Memory B cell (primary cell): ENCODE measurements at regions not wholly inside any gene's neighbourhood (a gene's known extent, or its start where the extent isn't known, plus 50 kb on each side); places are given as distances from the start of the nearest gene placed in this dataset.

Experiments
- ATAC-seq: fragments of 150-1000 bp; cut with Tn5 transposase; 2 replicates; pipeline ENCODE4 v1.10.0; 2021; ENCODE audit warnings: low read depth, mild to moderate bottlenecking, moderate library complexity
- DNase-seq, 2 donors: peaks; one replicate each; pipeline ENCODE4 v3.0.0; 2022; ENCODE audit warnings: low spot score in 2 of 2
- H3K27ac Mint-ChIP-seq: one replicate; pipeline ENCODE4 v1.8.0; 2022; ENCODE audit warnings: mild to moderate bottlenecking, moderate library complexity, mixed read lengths
- H3K27me3 Mint-ChIP-seq: one replicate; pipeline ENCODE4 v1.8.0; 2022; ENCODE audit warnings: mixed read lengths
- H3K36me3 Mint-ChIP-seq: one replicate; pipeline ENCODE4 v1.8.0; 2022; ENCODE audit warnings: mild to moderate bottlenecking, mixed read lengths
- H3K4me1 Mint-ChIP-seq: one replicate; pipeline ENCODE4 v1.8.0; 2022; ENCODE audit warnings: mixed read lengths
- H3K4me3 Mint-ChIP-seq: one replicate; pipeline ENCODE4 v1.8.0; 2022; ENCODE audit warnings: mild to moderate bottlenecking, moderate library complexity, mixed read lengths
- H3K9me3 Mint-ChIP-seq: one replicate; pipeline ENCODE4 v1.8.0; 2022; ENCODE audit warnings: mixed read lengths

GRCh38 chr5:10863763-10864383 lies 102.8 kb upstream of the DAP start:
- Mint-ChIP-seq H3K9me3 (no peaks in the 10 kb centered on the region), H3K36me3 (no peaks in the 10 kb centered on the region), H3K4me1 (peaks cover 9% of the 10 kb centered on the region), H3K4me3 (no peak overlapping the region), H3K27me3 (peaks cover 2% of the 10 kb centered on the region), H3K27ac (no peak overlapping the region)
- DNase-seq (peak; percentile 37 to 38), ATAC-seq (peak; percentile 70)

GRCh38 chr5:10862085-10862484 lies 101.1 kb upstream of the DAP start:
- Mint-ChIP-seq H3K27me3 (peaks cover 10% of the 10 kb centered on the region), H3K36me3 (no peaks in the 10 kb centered on the region), H3K4me1 (peaks cover 16% of the 10 kb centered on the region), H3K9me3 (no peaks in the 10 kb centered on the region), H3K4me3 (no peak overlapping the region), H3K27ac (no peak overlapping the region)
- no peak for ATAC-seq
- DNase-seq = no peak

GRCh38 chr5:10861423-10861790 lies 100.4 kb upstream of the DAP start:
- Mint-ChIP-seq H3K9me3 (no peaks in the 10 kb centered on the region), H3K27me3 (peaks cover 10% of the 10 kb centered on the region), H3K27ac (no peak overlapping the region), H3K36me3 (no peaks in the 10 kb centered on the region), H3K4me3 (no peak overlapping the region), H3K4me1 (peaks cover 20% of the 10 kb centered on the region)
- ATAC-seq (no peak), DNase-seq (no peak)

- ATAC-seq (no peak), DNase-seq (no peak)
- H3K27me3 Mint-ChIP-seq = peaks cover 10% of the 10 kb centered on the region
- no peaks in the 10 kb centered on the region for H3K9me3 Mint-ChIP-seq
- no peaks in the 10 kb centered on the region for H3K36me3 Mint-ChIP-seq
- no peak overlapping the region for H3K27ac Mint-ChIP-seq
- no peak overlapping the region for H3K4me3 Mint-ChIP-seq
- H3K4me1 Mint-ChIP-seq = peaks cover 20% of the 10 kb centered on the region
Observed at GRCh38 chr5:10860645-10861422, 99.8 kb upstream of the DAP start.

GRCh38 chr5:10860196-10860543 lies 99.1 kb upstream of the DAP start:
- no peaks in the 10 kb centered on the region for H3K36me3 Mint-ChIP-seq
- no peak overlapping the region for H3K27ac Mint-ChIP-seq
- peaks cover 20% of the 10 kb centered on the region for H3K4me1 Mint-ChIP-seq
- ATAC-seq (no peak), DNase-seq (no peak)
- H3K4me3 Mint-ChIP-seq = no peak overlapping the region
- H3K9me3 Mint-ChIP-seq = no peaks in the 10 kb centered on the region
- peaks cover 10% of the 10 kb centered on the region for H3K27me3 Mint-ChIP-seq

GRCh38 chr5:10859393-10860195 lies 98.6 kb upstream of the DAP start:
- ATAC-seq = no peak
- Mint-ChIP-seq H3K9me3 (no peaks in the 10 kb centered on the region), H3K4me3 (no peak overlapping the region), H3K4me1 (peaks cover 20% of the 10 kb centered on the region), H3K27me3 (peaks cover 10% of the 10 kb centered on the region), H3K27ac (no peak overlapping the region), H3K36me3 (no peaks in the 10 kb centered on the region)
- DNase-seq = no peak

GRCh38 chr5:10858945-10859344 lies 97.9 kb upstream of the DAP start:
- no peak overlapping the region for H3K27ac Mint-ChIP-seq
- ATAC-seq (no peak), DNase-seq (no peak)
- H3K27me3 Mint-ChIP-seq = peaks cover 10% of the 10 kb centered on the region
- H3K9me3 Mint-ChIP-seq = no peaks in the 10 kb centered on the region
- H3K4me1 Mint-ChIP-seq = peaks cover 20% of the 10 kb centered on the region
- H3K4me3 Mint-ChIP-seq = no peak overlapping the region
- H3K36me3 Mint-ChIP-seq = no peaks in the 10 kb centered on the region

GRCh38 chr5:10858307-10858706 lies 97.3 kb upstream of the DAP start:
- no peaks in the 10 kb centered on the region for H3K9me3 Mint-ChIP-seq
- DNase-seq = no peak
- H3K36me3 Mint-ChIP-seq = no peaks in the 10 kb centered on the region
- no peak overlapping the region for H3K27ac Mint-ChIP-seq
- no peak for ATAC-seq
- H3K27me3 Mint-ChIP-seq = peaks cover 10% of the 10 kb centered on the region
- peaks cover 16% of the 10 kb centered on the region for H3K4me1 Mint-ChIP-seq
- no peak overlapping the region for H3K4me3 Mint-ChIP-seq

GRCh38 chr5:10857338-10857733 lies 96.3 kb upstream of the DAP start:
- no peak overlapping the region for H3K4me3 Mint-ChIP-seq
- no peak overlapping the region for H3K27ac Mint-ChIP-seq
- DNase-seq (no peak), ATAC-seq (no peak)
- H3K4me1 Mint-ChIP-seq = peaks cover 16% of the 10 kb centered on the region
- H3K27me3 Mint-ChIP-seq = peaks cover 10% of the 10 kb centered on the region
- no peaks in the 10 kb centered on the region for H3K9me3 Mint-ChIP-seq
- no peaks in the 10 kb centered on the region for H3K36me3 Mint-ChIP-seq

- H3K36me3 Mint-ChIP-seq = no peaks in the 10 kb centered on the region
- no peak overlapping the region for H3K4me3 Mint-ChIP-seq
- DNase-seq (peak; percentile 25 to 38), ATAC-seq (peak; percentile 31)
- peaks cover 10% of the 10 kb centered on the region for H3K27me3 Mint-ChIP-seq
- no peak overlapping the region for H3K27ac Mint-ChIP-seq
- H3K4me1 Mint-ChIP-seq = peaks cover 16% of the 10 kb centered on the region
- H3K9me3 Mint-ChIP-seq = no peaks in the 10 kb centered on the region
Observed at GRCh38 chr5:10856683-10857337, 95.8 kb upstream of the DAP start.

- no peaks in the 10 kb centered on the region for H3K9me3 Mint-ChIP-seq
- DNase-seq (no peak), ATAC-seq (no peak)
- H3K27me3 Mint-ChIP-seq = peaks cover 9% of the 10 kb centered on the region
- no peaks in the 10 kb centered on the region for H3K36me3 Mint-ChIP-seq
- H3K4me1 Mint-ChIP-seq = peaks cover 16% of the 10 kb centered on the region
- peak overlapping the region; percentile 5 for H3K27ac Mint-ChIP-seq
- H3K4me3 Mint-ChIP-seq = no peak overlapping the region
Observed at GRCh38 chr5:10856071-10856470, 95.0 kb upstream of the DAP start.

GRCh38 chr5:10854506-10855277 lies 93.7 kb upstream of the DAP start:
- Mint-ChIP-seq H3K27ac (no peak overlapping the region), H3K9me3 (no peaks in the 10 kb centered on the region), H3K4me3 (no peak overlapping the region), H3K36me3 (no peaks in the 10 kb centered on the region), H3K4me1 (peaks cover 16% of the 10 kb centered on the region), H3K27me3 (peaks cover 8% of the 10 kb centered on the region)
- ATAC-seq = no peak
- no peak for DNase-seq

- H3K4me3 Mint-ChIP-seq = no peak overlapping the region
- ATAC-seq = no peak
- no peak overlapping the region for H3K27ac Mint-ChIP-seq
- H3K4me1 Mint-ChIP-seq = peaks cover 9% of the 10 kb centered on the region
- H3K9me3 Mint-ChIP-seq = peaks cover 4% of the 10 kb centered on the region
- DNase-seq = no peak
- peaks cover 6% of the 10 kb centered on the region for H3K27me3 Mint-ChIP-seq
- no peaks in the 10 kb centered on the region for H3K36me3 Mint-ChIP-seq
Observed at GRCh38 chr5:10853154-10853553, 92.1 kb upstream of the DAP start.
